ENCODE measurements at regions not wholly inside any gene's neighbourhood (a gene's known extent, or its start where the extent isn't known, plus 50 kb on each side); places are given as distances from the start of the nearest gene placed in this dataset.

DNA sequence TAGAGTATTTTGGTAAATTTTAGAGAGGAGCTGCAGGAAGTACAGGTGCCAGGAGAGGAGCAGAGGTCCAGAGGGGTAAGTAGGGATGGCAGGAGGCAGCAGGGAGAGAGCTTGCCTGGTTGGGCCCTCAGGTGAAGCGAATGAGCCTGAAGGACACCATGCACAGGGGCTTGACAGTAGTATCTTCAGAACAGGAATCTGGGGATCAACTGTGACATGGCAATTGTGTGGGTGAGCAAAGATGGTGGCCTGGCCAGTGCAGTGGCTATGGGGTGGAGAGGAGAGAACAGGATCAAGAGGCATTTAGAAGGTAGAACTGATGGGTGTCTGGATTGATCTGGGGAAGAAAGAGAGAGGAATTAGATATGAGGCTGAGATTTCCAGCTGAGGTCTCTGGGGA, 64.5 kb upstream of the SMOX start:
- TF ChIP-seq, protein P1, sequence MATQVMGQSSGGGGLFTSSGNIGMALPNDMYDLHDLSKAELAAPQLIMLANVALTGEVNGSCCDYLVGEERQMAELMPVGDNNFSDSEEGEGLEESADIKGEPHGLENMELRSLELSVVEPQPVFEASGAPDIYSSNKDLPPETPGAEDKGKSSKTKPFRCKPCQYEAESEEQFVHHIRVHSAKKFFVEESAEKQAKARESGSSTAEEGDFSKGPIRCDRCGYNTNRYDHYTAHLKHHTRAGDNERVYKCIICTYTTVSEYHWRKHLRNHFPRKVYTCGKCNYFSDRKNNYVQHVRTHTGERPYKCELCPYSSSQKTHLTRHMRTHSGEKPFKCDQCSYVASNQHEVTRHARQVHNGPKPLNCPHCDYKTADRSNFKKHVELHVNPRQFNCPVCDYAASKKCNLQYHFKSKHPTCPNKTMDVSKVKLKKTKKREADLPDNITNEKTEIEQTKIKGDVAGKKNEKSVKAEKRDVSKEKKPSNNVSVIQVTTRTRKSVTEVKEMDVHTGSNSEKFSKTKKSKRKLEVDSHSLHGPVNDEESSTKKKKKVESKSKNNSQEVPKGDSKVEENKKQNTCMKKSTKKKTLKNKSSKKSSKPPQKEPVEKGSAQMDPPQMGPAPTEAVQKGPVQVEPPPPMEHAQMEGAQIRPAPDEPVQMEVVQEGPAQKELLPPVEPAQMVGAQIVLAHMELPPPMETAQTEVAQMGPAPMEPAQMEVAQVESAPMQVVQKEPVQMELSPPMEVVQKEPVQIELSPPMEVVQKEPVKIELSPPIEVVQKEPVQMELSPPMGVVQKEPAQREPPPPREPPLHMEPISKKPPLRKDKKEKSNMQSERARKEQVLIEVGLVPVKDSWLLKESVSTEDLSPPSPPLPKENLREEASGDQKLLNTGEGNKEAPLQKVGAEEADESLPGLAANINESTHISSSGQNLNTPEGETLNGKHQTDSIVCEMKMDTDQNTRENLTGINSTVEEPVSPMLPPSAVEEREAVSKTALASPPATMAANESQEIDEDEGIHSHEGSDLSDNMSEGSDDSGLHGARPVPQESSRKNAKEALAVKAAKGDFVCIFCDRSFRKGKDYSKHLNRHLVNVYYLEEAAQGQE (IDR thresholded peaks at IDR 0.05; ENCODE audit: insufficient read depth in 1 of 2, low read depth in 2 of 2, low read length in 2 of 2): no peak
- TF ChIP-seq POLR2AphosphoS5 (IDR thresholded peaks at IDR 0.05; ENCODE audit: low read depth, low read length): no peak
